Endothelial cell (in vitro differentiated cells): ENCODE measurements at regions not wholly inside any gene's neighbourhood (a gene's known extent, or its start where the extent isn't known, plus 50 kb on each side); places are given as distances from the start of the nearest gene placed in this dataset.
"Not testable (repeated sequence)": the region's sequence is repeated elsewhere in the genome, so short reads cannot be mapped to it uniquely, and the experiment has no call there.

Experiments used
- DNase-seq: peaks from one replicate; pipeline ENCODE4 v3.0.0; 2021; ENCODE audit warnings: low spot score
- H3K27ac Mint-ChIP-seq: one replicate; pipeline ENCODE4 v1.8.0; 2021; ENCODE audit warnings: mixed read lengths, inconsistent platforms; ENCODE audit not compliant: unreplicated experiment
- H3K27me3 Mint-ChIP-seq: one replicate; pipeline ENCODE4 v1.8.0; 2021; ENCODE audit warnings: mild to moderate bottlenecking, moderate library complexity, mixed read lengths, inconsistent platforms; ENCODE audit not compliant: unreplicated experiment
- H3K36me3 Mint-ChIP-seq: one replicate; pipeline ENCODE4 v1.8.0; 2021; ENCODE audit warnings: mild to moderate bottlenecking, low read depth, mixed read lengths, inconsistent platforms; ENCODE audit not compliant: unreplicated experiment
- H3K4me1 Mint-ChIP-seq: one replicate; pipeline ENCODE4 v1.8.0; 2021; ENCODE audit warnings: mild to moderate bottlenecking, mixed read lengths, inconsistent platforms; ENCODE audit not compliant: unreplicated experiment
- H3K4me3 Mint-ChIP-seq: one replicate; pipeline ENCODE4 v1.8.0; 2021; ENCODE audit warnings: mild to moderate bottlenecking, mixed read lengths, inconsistent platforms; ENCODE audit not compliant: unreplicated experiment
- H3K9me3 Mint-ChIP-seq: one replicate; pipeline ENCODE4 v1.8.0; 2021; ENCODE audit warnings: mixed read lengths, inconsistent platforms; ENCODE audit not compliant: unreplicated experiment
- TF ChIP-seq, protein P1 (sequence below): fragments of 200-600 bp; sonication (generic); IDR thresholded peaks from one replicate; pipeline ENCODE4 v1.5.0; 2021; ENCODE audit warnings: antibody characterized with exemption; ENCODE audit not compliant: unreplicated experiment

DNA sequence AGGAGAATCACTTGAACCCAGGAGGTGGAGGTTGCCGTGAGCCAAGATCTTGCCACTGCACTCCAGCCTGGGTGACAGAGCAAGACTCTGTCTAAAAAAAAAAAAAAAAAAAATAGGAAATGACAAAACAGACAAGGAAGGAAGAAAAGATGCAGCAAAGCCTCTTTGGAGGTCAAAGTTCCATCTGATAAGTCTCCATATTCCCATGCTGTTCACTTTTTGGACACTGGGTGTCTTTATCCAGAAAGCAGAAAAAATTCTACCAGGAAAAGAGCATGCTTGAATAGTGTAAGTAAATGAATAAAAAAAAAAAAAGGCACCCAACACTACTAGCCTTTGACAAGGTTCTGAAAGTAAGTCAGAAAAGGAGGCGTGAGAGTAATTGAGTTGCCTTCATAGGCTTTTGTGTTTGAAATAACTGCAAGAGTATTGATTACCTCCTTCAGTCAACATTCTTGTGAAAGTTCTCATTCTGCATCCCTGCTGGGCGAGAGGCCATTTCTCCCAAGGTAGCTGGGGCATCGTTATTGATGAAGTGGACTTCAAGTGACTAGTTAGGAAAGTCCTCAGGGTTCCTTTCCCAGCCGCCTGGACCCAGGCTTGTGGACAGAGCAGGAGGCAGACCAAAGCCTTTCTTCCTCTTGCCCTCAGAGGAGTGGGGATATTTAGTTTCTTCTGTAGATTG is 133.3 kb upstream of the KIF5B start:
- Mint-ChIP-seq H3K4me3 (no peak overlapping the region), H3K27me3 (no peaks in the 10 kb centered on the region), H3K36me3 (no peaks in the 10 kb centered on the region), H3K27ac (no peak overlapping the region), H3K9me3 (no peaks in the 10 kb centered on the region), H3K4me1 (peaks cover 2% of the 10 kb centered on the region)
- no peak for DNase-seq
- TF ChIP-seq, protein P1, sequence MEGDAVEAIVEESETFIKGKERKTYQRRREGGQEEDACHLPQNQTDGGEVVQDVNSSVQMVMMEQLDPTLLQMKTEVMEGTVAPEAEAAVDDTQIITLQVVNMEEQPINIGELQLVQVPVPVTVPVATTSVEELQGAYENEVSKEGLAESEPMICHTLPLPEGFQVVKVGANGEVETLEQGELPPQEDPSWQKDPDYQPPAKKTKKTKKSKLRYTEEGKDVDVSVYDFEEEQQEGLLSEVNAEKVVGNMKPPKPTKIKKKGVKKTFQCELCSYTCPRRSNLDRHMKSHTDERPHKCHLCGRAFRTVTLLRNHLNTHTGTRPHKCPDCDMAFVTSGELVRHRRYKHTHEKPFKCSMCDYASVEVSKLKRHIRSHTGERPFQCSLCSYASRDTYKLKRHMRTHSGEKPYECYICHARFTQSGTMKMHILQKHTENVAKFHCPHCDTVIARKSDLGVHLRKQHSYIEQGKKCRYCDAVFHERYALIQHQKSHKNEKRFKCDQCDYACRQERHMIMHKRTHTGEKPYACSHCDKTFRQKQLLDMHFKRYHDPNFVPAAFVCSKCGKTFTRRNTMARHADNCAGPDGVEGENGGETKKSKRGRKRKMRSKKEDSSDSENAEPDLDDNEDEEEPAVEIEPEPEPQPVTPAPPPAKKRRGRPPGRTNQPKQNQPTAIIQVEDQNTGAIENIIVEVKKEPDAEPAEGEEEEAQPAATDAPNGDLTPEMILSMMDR = no peak

DNA sequence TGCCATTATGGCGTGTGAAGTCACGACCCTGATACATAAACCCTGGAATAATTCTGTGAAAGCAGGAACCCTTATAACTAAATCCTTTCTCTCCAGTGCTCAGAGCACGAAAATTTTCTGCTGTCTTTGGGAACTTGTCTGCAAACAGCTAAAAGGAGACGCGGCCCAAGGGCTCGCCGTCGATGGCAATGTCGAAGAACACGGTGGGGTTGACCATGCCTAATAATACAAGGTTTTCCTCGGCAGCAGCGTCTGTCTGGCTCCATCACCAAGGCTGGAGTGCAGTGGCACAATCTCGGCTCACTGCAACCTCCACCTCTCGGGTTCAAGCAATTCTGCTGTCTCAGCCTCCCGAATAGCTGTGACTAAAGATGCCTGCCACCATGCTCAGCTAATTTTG is 132.4 kb upstream of the KIF5B start:
- not testable (repeated sequence) for H3K27me3 Mint-ChIP-seq, H3K36me3 Mint-ChIP-seq, DNase-seq, H3K27ac Mint-ChIP-seq, H3K4me3 Mint-ChIP-seq, H3K4me1 Mint-ChIP-seq, H3K9me3 Mint-ChIP-seq

- Mint-ChIP-seq H3K9me3 (no peaks in the 10 kb centered on the region), H3K27ac (no peak overlapping the region), H3K4me3 (no peak overlapping the region), H3K36me3 (no peaks in the 10 kb centered on the region), H3K4me1 (peaks cover 2% of the 10 kb centered on the region), H3K27me3 (no peaks in the 10 kb centered on the region)
- DNase-seq = no peak
- TF ChIP-seq, protein P1 = no peak
Observed at GRCh38 chr10:32187686-32188085, 131.5 kb upstream of the KIF5B start.

- H3K4me1 Mint-ChIP-seq, H3K4me3 Mint-ChIP-seq, H3K9me3 Mint-ChIP-seq, H3K27me3 Mint-ChIP-seq, H3K36me3 Mint-ChIP-seq, H3K27ac Mint-ChIP-seq, DNase-seq: not testable (repeated sequence)
Observed at GRCh38 chr10:32183652-32184051, 127.4 kb upstream of the KIF5B start.

DNA sequence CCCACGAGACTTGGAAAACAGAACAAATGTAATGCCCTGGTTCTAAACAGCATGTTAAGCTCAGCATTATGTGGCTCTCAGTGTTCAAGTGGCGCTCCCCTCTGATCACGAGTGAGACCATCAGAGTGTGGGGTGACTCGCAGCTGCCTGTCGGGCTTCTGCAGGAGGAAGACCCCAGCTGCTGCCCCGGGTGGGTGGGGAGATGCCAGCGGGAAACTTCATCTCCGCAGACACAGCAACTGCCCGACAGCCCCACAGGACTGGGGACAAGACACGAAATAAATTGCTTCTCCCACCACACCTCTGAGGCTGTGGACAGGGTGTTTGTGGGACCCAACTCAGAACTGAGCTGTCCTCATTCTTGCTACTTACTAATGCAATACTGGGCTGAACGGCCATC is 126.3 kb upstream of the KIF5B start:
- H3K9me3 Mint-ChIP-seq = no peaks in the 10 kb centered on the region
- TF ChIP-seq, protein P1 = no peak

DNA sequence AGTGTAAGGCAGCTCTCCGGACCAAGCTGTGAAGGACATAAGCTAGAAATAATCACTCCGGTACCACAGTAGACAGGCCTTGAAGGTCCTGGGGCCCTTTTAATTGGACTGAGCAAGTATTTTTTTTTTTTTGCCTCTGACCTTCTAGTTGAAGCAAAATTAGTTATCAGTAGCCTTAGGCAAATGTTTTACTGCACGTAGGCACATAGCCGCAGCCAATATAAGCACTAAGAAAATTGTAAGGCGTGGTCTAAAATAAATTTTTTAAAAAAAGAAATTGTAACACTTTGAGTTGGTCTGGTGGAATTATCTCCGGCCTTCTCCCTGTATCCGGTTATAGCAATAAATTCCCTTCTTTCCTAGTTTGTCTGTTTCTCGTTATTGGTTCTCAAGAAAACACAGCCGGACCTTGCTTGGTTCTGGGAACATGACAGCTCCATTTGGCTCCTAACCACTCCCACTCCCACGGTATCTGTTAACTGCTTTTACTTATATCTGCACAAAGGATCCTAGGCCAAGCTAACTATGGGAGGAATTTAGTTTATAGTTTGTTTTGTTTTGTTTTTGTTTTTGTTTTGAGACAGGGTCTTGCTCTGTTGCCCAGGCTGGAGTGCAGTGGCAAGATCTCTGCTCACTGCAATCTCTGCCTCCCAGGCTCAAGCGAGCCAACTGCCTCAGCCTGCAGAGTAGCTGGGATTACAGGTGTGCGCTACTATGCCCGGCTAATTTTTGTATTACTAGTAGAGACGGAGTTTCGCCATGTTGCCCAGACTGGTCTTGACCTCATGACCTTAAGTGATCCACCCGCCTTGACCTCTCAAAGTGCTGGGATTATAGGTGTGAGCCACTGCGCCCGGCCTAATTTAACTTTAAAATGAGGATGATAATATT is 124.4 kb upstream of the KIF5B start:
- no peaks in the 10 kb centered on the region for H3K9me3 Mint-ChIP-seq
- H3K36me3 Mint-ChIP-seq = no peaks in the 10 kb centered on the region
- H3K4me3 Mint-ChIP-seq = no peak overlapping the region
- DNase-seq = no peak
- TF ChIP-seq, protein P1 = no peak
- H3K27ac Mint-ChIP-seq = no peak overlapping the region
- H3K27me3 Mint-ChIP-seq = peaks cover under 1% of the 10 kb centered on the region
- no peaks in the 10 kb centered on the region for H3K4me1 Mint-ChIP-seq

More for the DNA sequence above, 126.3 kb upstream of the KIF5B start:
- DNase-seq = no peak
- Mint-ChIP-seq H3K27ac (no peak overlapping the region), H3K27me3 (no peaks in the 10 kb centered on the region), H3K36me3 (no peaks in the 10 kb centered on the region), H3K4me1 (no peaks in the 10 kb centered on the region), H3K4me3 (no peak overlapping the region)
